ENCODE measurements at regions not wholly inside any gene's neighbourhood (a gene's known extent, or its start where the extent isn't known, plus 50 kb on each side); places are given as distances from the start of the nearest gene placed in this dataset.

DNA sequence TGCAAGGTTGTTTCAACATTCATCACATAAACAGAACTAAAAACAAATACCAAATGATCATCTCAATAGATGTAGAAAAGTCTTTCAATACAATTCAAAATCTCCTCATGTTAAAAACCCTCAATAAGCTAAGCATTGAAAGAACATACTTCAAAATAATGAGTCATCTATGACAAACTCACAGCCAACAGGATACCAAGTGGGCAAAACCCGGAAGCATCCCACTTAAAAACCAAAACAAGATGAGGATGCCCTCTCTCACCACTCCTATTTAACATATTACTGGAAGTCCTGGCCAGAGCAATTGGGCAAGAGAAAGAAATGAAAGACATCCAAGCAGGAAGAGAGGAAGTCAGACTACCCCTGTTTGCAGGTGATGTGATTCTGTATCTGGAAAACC, 992.2 kb upstream of the PIK3C3 start:
- H3K4me3 ChIP-seq (ENCODE audit: insufficient read length, low read depth) = no peak overlapping the region
- no peaks in the 10 kb centered on the region for H3K4me1 ChIP-seq (ENCODE audit: insufficient read depth, insufficient read length)
- TF ChIP-seq ZNF274 (IDR thresholded peaks at IDR 0.05; ENCODE audit: low read depth, low read length) (no peak), YY1 (IDR thresholded peaks at IDR 0.05; ENCODE audit: insufficient read depth, insufficient read length) (no peak), SUZ12 (IDR thresholded peaks at IDR 0.05; ENCODE audit: extremely low read depth, insufficient read depth, insufficient read length) (no peak)
- no peaks in the 10 kb centered on the region for H3K36me3 ChIP-seq (ENCODE audit: insufficient read depth, insufficient read length, low read length)
- no peaks in the 10 kb centered on the region for H3K9me3 ChIP-seq (ENCODE audit: insufficient read depth, low read length)
- no peak for DNase-seq (ENCODE audit: low read depth, low spot score)
- H3K9ac ChIP-seq (ENCODE audit: insufficient read length, low read depth) = no peak overlapping the region
- no peaks in the 10 kb centered on the region for H3K27me3 ChIP-seq (ENCODE audit: insufficient read depth, insufficient read length)

DNA sequence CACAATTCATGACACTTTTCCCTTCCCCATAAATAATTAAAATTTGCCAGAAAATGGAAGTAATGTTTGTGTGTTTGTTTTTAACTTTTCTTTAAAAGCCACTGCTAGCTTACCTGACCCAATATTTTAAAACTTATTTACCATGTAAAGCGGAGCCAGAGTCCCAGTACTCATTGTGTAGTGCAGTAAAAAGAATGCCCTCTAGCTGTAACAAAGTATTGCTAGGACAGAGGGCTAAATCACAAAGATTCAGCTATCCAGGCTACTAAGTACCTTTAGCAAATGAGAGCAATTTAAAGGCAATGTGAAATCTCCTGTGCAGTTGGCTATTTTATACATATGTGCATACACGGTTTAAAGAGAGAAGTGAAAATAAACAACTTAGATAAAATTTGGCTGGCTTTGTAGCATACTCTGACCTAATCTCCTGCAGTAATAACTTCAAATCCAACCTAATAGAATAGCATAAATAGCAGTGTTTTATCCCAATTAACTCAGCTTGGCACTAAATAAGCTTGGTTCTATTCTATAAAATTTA, 997.4 kb upstream of the PIK3C3 start:
- no peak for TF ChIP-seq SUZ12 (IDR thresholded peaks at IDR 0.05; ENCODE audit: extremely low read depth, insufficient read depth, insufficient read length)
- Histone ChIP-seq H3K27me3 (ENCODE audit: insufficient read depth, insufficient read length) (no peaks in the 10 kb centered on the region), H3K4me3 (ENCODE audit: insufficient read length, low read depth) (no peak overlapping the region), H3K4me1 (ENCODE audit: insufficient read depth, insufficient read length) (no peaks in the 10 kb centered on the region), H3K9ac (ENCODE audit: insufficient read length, low read depth) (no peak overlapping the region), H3K9me3 (ENCODE audit: insufficient read depth, low read length) (peaks cover 6% of the 10 kb centered on the region; the same call in 1 of the 2 replicates), H3K36me3 (ENCODE audit: insufficient read depth, insufficient read length, low read length) (no peaks in the 10 kb centered on the region)
- DNase-seq (ENCODE audit: low read depth, low spot score) = no peak

DNA sequence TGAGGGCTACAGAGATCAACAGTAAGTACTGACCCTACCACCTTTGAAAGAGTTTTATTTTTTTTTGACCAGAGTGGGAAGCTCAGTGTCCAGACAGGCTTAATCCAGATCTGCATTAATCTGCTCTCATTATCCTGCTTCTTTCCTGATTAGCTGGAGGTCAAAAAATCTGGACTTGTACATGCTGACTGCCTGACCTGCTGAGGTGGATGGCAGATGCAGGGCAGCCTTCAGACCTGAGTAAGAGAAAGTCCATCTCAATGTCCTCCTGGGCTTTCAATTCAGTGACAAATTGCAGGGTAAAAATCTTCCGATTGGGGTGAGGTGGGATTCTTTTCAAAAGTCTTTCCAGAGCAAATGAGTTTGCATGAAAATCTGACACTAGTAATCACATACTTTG, 998.8 kb upstream of the PIK3C3 start:
- Histone ChIP-seq H3K9me3 (ENCODE audit: insufficient read depth, low read length) (peaks cover 6% of the 10 kb centered on the region; the same call in 1 of the 2 replicates), H3K4me3 (ENCODE audit: insufficient read length, low read depth) (no peak overlapping the region), H3K36me3 (ENCODE audit: insufficient read depth, insufficient read length, low read length) (no peaks in the 10 kb centered on the region), H3K9ac (ENCODE audit: insufficient read length, low read depth) (no peak overlapping the region), H3K4me1 (ENCODE audit: insufficient read depth, insufficient read length) (no peaks in the 10 kb centered on the region), H3K27me3 (ENCODE audit: insufficient read depth, insufficient read length) (no peaks in the 10 kb centered on the region)
- DNase-seq (ENCODE audit: low read depth, low spot score) = no peak
- TF ChIP-seq YY1 (IDR thresholded peaks at IDR 0.05; ENCODE audit: insufficient read depth, insufficient read length) (no peak), SUZ12 (IDR thresholded peaks at IDR 0.05; ENCODE audit: extremely low read depth, insufficient read depth, insufficient read length) (no peak), ZNF274 (IDR thresholded peaks at IDR 0.05; ENCODE audit: low read depth, low read length) (no peak)

DNA sequence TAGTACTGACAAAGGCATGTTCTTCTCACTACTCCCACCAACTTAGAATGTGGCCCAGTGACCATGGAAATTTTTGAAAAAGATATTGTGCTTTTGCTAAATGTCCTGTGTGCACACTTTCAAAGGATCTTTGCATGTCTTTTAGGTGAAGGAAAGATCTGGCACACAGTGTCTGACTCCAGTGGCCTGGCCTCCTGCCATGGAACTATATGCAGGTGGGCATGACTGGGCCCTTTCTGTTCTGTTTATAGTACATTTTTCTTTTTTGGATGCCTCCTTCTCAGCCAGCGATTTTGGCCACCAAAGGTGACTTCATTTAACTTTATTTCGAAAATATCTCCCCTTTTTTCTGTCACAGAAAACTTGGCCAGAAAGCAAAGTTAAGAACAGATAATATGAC, 999.7 kb upstream of the PIK3C3 start:
- Histone ChIP-seq H3K36me3 (ENCODE audit: insufficient read depth, insufficient read length, low read length) (no peaks in the 10 kb centered on the region), H3K27me3 (ENCODE audit: insufficient read depth, insufficient read length) (no peaks in the 10 kb centered on the region), H3K4me3 (ENCODE audit: insufficient read length, low read depth) (no peak overlapping the region), H3K9me3 (ENCODE audit: insufficient read depth, low read length) (peaks cover 6% of the 10 kb centered on the region; the same call in 1 of the 2 replicates), H3K4me1 (ENCODE audit: insufficient read depth, insufficient read length) (no peaks in the 10 kb centered on the region), H3K9ac (ENCODE audit: insufficient read length, low read depth) (no peak overlapping the region)
- DNase-seq (ENCODE audit: low read depth, low spot score) = no peak
- no peak for TF ChIP-seq SUZ12 (IDR thresholded peaks at IDR 0.05; ENCODE audit: extremely low read depth, insufficient read depth, insufficient read length)
- no peak for TF ChIP-seq YY1 (IDR thresholded peaks at IDR 0.05; ENCODE audit: insufficient read depth, insufficient read length)
- TF ChIP-seq ZNF274 (IDR thresholded peaks at IDR 0.05; ENCODE audit: low read depth, low read length) = no peak

DNA sequence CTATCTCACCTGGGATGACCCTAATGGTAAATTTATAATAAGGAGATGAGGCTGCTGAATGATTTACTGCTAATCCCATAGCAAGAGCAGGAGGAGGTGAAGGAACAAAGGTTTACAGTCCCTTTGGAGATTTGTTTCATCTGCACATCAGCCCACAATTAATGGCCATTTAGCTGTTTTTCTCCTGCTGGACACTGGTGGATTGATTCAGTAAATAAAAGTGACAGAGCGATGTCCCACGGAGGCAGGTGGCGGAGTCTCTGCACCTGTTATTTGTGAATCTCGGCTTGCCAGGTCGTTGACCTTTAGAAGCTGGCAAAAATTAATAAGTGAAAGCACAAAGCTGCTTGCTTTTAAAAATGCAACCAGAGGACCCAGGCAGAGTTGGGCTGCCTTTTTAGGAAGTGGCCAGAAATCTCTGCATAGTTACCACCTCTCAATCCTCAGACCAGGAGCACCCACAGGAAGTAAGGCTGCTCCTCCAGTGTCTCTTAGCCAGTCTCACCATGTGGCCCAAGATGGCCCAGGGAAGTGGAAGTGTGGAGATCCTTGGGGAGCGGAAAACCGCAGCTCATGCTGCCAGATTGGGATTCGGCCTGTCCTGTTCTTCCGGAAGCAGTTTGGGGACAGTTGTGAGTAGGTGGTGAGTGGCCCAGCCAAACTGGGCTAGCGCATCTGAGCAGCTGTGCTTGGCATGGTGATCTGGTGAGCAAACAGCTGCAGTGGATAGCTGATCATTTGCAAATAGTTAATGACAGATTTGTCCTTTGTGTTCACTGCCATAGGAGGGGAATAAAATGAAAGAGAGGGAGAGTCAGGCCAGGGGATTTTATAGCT, 1005.7 kb upstream of the PIK3C3 start:
- no peak for TF ChIP-seq YY1 (IDR thresholded peaks at IDR 0.05; ENCODE audit: insufficient read depth, insufficient read length)
- no peak for TF ChIP-seq ZNF274 (IDR thresholded peaks at IDR 0.05; ENCODE audit: low read depth, low read length)
- TF ChIP-seq SUZ12 (IDR thresholded peaks at IDR 0.05; ENCODE audit: extremely low read depth, insufficient read depth, insufficient read length) = no peak
- Histone ChIP-seq H3K9me3 (ENCODE audit: insufficient read depth, low read length) (peaks cover 6% of the 10 kb centered on the region; the same call in 1 of the 2 replicates), H3K27me3 (ENCODE audit: insufficient read depth, insufficient read length) (no peaks in the 10 kb centered on the region), H3K4me1 (ENCODE audit: insufficient read depth, insufficient read length) (no peaks in the 10 kb centered on the region), H3K9ac (ENCODE audit: insufficient read length, low read depth) (no peak overlapping the region), H3K36me3 (ENCODE audit: insufficient read depth, insufficient read length, low read length) (no peaks in the 10 kb centered on the region), H3K4me3 (ENCODE audit: insufficient read length, low read depth) (no peak overlapping the region)
- DNase-seq (ENCODE audit: low read depth, low spot score) = no peak

DNA sequence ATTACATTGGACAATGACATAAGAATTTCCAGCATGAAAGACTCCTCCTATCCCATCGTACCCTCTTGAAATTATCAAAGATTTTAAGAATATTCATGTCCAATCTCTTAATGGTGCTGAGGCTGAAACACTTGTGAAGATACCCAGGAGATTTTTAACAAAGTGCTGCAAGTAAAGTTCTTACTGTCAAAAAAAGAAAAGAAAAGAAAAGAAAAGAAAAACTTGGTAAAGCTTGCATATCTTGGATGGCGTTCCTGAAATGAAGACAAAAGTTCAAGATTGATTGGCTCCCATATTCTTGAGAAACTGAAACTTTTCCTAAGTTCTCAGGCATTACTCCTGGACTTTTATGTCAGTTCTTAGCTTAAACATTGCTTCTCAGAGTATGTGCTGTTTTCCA, 1010.5 kb upstream of the PIK3C3 start:
- TF ChIP-seq ZNF274 (IDR thresholded peaks at IDR 0.05; ENCODE audit: low read depth, low read length) (no peak), SUZ12 (IDR thresholded peaks at IDR 0.05; ENCODE audit: extremely low read depth, insufficient read depth, insufficient read length) (no peak), YY1 (IDR thresholded peaks at IDR 0.05; ENCODE audit: insufficient read depth, insufficient read length) (no peak)
- no peak overlapping the region for H3K9ac ChIP-seq (ENCODE audit: insufficient read length, low read depth)
- H3K9me3 ChIP-seq (ENCODE audit: insufficient read depth, low read length) = no peaks in the 10 kb centered on the region
- H3K4me3 ChIP-seq (ENCODE audit: insufficient read length, low read depth) = no peak overlapping the region
- DNase-seq (ENCODE audit: low read depth, low spot score) = no peak
- H3K27me3 ChIP-seq (ENCODE audit: insufficient read depth, insufficient read length) = no peaks in the 10 kb centered on the region
- no peaks in the 10 kb centered on the region for H3K4me1 ChIP-seq (ENCODE audit: insufficient read depth, insufficient read length)
- H3K36me3 ChIP-seq (ENCODE audit: insufficient read depth, insufficient read length, low read length) = no peaks in the 10 kb centered on the region

DNA sequence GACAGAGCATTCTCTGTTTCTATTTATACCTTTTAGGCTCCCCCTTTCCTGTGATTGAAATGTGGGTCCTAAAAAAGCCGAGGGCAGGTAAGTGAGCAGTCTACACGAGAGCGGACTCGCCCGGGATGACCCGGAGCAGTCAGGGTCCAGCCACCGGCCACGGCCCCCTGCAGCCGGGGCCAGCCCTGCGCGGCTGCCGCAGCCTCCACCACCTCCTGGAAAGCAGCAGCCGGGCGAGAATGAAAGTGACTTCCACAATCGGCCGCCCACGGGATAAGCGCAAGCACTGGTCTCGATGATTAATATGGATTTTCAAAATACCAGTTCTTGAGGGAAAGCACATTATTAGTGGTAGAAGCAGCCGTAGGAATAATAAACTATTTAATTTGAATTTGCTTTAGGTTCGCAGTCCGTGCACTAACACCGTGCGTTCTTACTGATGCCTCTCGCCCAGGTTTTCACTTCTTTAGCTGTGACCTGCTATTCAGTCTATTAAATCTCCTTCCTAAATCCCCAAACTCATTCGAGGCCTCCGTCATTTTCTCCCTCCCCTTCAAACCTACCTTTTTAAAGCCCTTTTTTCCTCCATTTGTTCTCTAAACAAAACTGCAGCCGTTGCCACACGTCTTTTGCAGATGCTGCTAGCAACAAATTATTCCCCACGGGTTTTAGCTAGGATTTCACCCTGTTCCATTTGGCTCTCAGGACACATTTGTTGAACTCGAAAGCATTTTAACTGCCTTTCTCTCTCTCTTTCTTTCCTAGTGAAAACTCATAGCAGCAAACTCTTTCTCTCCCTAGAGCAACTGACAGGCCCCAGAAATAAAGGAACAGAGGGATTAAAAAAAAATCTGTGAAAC, 1015.1 kb upstream of the PIK3C3 start:
- no peaks in the 10 kb centered on the region for H3K36me3 ChIP-seq (ENCODE audit: insufficient read depth, insufficient read length, low read length)
- H3K4me3 ChIP-seq (ENCODE audit: insufficient read length, low read depth) = no peak overlapping the region
- no peaks in the 10 kb centered on the region for H3K9me3 ChIP-seq (ENCODE audit: insufficient read depth, low read length)
- no peaks in the 10 kb centered on the region for H3K27me3 ChIP-seq (ENCODE audit: insufficient read depth, insufficient read length)
- no peak for TF ChIP-seq SUZ12 (IDR thresholded peaks at IDR 0.05; ENCODE audit: extremely low read depth, insufficient read depth, insufficient read length)
- TF ChIP-seq YY1 (IDR thresholded peaks at IDR 0.05; ENCODE audit: insufficient read depth, insufficient read length) = no peak
- no peak for TF ChIP-seq ZNF274 (IDR thresholded peaks at IDR 0.05; ENCODE audit: low read depth, low read length)
- no peak overlapping the region for H3K9ac ChIP-seq (ENCODE audit: insufficient read length, low read depth)
- no peaks in the 10 kb centered on the region for H3K4me1 ChIP-seq (ENCODE audit: insufficient read depth, insufficient read length)
- no peak for DNase-seq (ENCODE audit: low read depth, low spot score)

Data from NT2/D1 (cell line).